HG03025 (cell line): ENCODE measurements at regions not wholly inside any gene's neighbourhood (a gene's known extent, or its start where the extent isn't known, plus 50 kb on each side); places are given as distances from the start of the nearest gene placed in this dataset.

Experiments
- ATAC-seq: cut with Tn5 transposase; IDR thresholded peaks from one replicate; pipeline ENCODE4 v1.9.1; 2021; ENCODE audit warnings: mild to moderate bottlenecking, moderate library complexity; ENCODE audit not compliant: unreplicated experiment, low FRiP score

DNA sequence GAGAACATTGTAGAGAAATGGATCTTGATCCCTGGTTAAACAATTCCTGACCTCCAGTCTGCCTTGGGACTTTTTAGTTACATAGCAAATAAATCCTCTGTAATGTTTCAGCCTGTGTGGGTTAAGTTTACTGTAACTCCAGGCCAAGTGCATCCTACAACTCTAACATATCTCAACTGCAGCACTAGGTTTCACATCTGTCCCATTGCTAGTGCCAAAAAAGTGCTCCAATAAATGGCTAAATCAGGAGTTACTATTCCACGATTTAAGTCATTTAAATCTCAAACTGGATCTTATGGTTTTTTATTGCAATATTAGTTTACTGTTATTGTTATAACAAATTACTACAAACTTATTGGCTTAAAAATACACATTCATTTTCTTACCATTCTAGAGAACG is 479.6 kb downstream of the GPAM start:
- no peak for ATAC-seq

DNA sequence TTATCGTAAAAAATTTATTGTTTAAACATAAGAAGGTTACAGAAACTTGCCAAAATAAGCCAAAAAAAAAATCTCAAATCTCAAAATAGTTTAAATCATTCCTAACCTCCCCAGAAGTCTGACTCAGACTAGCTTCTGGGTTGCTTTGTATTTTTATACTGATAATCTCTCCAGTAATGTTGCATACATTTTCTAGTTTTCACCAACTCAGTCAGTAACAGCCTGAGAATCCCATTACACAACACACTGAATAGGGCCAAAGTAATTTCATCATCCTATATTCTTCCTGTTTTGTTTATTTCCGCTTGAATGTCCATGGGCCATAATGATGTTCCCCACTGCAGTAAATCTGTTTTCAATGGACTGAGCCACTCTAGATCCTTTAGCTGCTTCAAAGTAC is 478.5 kb downstream of the GPAM start:
- no peak for ATAC-seq

DNA sequence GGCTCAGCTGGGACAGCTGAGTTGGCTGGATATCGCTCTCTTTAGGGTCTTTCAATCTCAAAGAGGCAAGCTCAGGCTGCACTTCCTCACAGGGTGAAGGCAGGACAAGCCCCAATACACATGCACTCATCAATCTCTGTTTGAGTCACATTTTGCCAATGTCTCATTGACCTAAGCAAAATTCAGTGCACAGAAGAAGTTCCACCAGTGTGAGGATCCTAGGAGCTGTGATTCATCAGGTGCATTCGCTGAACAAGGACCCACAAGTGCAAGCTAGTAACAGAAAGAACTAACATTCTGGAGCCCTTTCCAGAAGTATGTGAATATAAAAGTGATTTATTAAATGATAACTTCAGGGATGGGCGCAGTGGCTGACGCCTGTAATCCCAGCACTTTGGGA is 477.2 kb downstream of the GPAM start:
- ATAC-seq: no peak

DNA sequence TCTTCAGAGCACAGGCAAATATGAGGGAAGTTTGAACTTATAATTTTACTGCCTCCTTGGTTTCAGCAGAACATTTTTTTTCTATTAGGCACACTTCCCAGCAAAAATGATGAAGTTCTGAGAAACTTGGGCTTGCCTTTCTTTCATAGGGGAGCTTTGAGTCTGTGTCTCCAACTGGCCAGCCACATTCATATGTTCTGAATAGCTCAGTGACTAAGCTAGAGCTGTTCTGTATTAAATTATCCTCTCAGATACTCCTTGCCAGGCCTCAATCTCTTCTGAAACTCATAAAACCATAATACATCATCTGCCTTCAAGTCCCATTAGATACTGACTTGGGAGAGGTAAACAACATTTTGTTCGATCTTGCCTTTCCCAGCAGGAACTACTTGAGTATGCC is 476.5 kb downstream of the GPAM start:
- ATAC-seq: no peak

DNA sequence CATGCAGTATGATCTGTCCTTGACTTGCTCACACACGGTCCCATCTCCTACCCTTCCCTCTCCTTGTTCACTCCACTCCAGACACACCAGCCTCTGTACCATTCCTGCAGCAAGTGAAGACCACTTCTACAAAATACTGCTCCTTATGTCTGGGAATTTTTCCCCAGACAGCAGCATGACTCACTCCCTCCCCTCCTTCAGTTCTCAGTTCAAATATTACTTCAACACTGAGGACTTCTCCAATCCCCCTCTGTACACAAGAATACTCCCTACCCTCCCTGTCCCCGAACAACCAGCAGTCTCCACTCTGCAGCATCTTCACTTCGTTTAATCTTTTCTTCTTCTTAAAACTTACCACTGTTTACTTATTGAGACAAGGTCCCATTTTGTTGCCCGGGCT is 474.0 kb downstream of the GPAM start:
- ATAC-seq: no peak

DNA sequence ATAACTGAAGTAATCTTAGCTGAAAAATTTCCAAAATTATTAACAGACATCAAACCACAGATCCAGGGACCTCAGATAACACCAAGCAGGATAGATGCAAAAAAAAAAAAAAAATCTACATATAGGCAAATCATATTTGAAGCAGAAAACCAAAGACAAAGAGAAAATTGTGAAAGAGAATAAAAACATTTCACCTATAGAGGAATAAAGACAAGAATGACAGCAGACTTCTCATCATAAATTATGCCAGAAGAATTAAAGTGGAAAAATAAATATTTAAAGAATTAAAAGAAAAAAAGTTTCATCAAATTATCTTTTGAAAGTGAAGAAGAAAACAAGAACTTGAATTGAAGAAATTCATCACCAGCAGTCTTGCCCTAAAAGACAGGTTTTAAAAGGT is 467.5 kb downstream of the GPAM start:
- no peak for ATAC-seq

DNA sequence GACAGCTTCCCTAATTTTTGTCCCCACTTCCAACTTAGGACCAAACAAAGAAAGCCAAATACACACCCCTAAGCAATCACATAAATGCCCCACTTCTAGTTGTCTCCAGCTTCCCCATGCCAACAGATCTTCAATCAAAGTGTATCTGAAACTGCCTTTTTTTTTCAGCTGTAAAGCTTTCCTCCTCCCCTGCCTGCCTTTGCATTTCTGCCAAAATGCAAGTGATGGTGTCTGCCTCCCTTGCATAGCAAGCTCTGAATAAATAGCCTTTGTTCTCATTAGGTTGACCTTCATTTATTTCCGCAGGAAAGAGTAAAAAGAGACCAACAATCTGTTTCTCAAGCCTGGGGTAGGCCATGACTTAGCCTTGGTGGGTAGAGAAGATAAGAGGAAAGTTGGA is 459.4 kb downstream of the GPAM start:
- no peak for ATAC-seq

DNA sequence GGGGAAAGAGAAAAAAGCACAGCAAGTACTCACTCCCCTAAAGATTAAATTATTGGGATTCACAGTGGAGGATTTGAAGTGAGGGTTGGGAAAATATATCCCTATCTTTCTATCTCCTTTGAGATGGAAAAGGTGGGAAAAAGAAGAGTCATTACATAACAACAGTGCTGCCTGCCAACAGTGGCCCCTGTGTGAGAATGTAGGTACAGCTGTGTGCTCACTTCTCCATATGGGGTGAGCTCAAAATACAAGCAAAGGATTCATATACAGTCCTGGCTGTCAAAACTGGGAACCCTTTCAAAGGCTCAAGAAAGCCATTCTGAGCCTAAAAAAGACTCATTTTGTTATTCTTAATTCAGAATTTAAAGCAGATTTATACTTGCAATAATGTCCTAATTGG is 458.5 kb downstream of the GPAM start:
- ATAC-seq: no peak

DNA sequence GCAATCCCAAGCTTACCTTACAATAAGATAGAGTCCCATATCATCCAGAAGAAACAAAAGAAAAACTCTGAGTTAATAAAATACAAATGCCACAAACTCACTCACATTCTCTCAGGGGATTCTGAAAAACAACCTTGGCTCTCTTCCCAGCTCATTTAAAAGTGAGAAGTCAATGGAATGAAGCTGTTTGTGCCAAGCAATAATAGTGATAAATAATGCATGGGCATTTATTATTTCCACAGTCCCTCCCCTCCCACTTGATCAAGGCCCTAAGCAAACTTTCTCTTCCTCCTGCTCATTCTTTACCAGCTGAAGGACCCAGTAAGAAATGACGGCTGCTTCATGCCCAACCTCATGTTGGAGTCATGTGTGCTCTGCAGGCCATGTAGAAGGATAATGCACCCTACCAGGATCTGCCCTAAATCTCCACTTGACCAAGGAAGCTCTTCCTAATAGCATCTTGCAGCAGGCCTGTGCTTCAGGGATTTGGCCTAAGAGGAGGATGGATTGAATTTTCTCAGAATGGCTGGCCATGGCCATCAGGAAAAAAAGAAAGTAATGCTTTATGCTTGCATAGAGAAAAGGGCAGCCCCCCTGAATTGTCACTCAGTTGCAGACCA is 451.3 kb downstream of the GPAM start:
- no peak for ATAC-seq

DNA sequence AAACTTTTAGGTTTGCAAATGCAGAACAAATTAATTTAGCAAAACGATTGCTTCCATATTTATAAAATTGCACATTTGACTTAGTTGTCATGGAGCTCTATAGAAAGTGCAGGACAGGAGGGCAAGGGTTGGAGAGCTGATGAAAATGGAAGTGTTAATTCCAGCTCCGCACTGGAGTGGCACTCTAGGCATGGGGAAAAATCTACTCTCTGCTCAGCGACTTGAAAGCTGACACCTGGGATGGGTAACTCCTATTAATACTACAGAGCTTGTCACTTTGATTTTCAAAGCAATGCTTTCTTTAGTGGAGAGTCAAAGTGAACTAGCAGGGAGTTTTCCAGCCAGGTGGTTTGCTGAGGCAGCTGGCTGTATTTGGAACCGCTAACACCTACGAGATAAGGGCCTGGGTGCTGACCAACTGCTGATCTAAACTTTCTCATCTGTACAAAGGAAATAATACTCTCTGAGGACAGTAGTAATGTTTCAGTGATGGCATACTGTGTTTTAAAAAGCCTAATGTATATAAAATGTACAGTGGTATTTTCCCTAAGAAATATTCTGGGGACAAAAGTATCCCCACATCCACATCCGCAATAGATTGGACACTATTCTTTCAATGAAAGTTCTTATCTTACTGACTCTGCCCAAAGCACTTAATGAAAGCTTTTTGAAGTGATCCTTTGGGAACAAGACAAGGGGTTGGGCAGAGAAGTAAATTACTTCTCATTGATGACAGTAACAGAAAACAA is 444.3 kb downstream of the GPAM start:
- ATAC-seq: no peak

DNA sequence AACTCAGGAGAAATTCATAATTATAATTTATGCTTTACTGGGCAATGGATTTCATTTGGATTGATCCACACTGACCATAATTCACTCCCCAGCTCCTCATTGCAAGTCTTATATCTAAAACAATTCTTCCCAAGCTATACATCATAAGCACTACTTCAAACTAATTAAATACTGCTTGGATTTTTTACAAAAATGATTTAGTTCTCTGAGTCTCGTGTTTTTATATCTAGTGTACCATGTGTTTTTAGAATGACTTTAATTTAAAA is 443.8 kb downstream of the GPAM start:
- no peak for ATAC-seq

DNA sequence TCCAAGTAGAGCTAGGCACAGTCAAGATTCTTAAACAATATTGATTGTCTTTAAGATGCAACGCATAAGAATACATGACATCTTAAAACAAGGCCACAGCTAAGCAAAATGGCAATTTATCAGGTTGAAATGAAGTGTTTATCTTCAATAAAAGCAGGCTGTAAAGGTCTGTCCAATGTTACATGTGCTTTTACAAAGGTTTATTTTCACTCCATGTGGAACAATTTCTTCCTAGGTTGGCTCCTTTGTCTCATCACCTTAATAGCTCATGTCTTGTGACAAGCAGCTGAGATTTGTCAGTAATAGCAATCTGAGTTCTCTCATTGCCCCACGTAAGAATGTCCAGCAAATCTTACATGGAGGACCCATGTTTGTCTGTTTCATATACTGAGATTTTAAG is 437.6 kb downstream of the GPAM start:
- ATAC-seq: no peak

DNA sequence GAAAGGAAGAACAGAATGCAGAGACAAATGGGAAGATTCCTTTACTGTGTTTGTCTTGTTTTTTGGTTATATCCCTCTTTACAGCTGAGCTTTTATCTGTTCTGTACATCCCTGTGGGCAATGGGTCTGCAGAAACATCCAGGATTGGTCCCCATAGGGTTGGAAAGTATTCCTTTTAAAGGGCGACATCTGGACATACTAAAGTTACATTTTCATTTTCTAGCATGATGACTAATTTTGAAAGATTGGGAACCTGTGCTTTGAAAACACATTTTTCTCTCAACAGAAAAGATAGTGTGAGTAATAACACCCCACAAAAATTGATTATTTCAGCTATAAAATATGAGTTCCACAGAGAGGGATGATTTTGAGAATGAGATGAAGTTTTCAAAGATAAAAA is 435.8 kb downstream of the GPAM start:
- ATAC-seq: no peak

DNA sequence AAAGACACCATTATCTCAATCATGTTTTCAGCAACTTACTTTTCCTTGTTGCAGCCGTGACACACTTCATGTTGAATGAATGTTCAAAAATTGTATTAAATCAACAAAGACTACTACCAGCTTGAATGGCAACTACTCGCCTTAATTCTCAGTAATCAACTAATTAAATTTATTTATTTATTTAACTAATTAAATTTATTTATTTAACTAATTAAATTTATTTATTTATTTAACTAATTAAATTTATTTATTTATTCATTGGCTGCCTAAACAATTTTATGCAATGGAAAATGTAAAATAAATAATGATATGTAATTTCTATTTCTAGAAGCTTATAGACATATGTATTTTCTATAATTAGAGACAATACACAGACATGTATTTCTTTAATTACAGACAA is 435.4 kb downstream of the GPAM start:
- no peak for ATAC-seq

DNA sequence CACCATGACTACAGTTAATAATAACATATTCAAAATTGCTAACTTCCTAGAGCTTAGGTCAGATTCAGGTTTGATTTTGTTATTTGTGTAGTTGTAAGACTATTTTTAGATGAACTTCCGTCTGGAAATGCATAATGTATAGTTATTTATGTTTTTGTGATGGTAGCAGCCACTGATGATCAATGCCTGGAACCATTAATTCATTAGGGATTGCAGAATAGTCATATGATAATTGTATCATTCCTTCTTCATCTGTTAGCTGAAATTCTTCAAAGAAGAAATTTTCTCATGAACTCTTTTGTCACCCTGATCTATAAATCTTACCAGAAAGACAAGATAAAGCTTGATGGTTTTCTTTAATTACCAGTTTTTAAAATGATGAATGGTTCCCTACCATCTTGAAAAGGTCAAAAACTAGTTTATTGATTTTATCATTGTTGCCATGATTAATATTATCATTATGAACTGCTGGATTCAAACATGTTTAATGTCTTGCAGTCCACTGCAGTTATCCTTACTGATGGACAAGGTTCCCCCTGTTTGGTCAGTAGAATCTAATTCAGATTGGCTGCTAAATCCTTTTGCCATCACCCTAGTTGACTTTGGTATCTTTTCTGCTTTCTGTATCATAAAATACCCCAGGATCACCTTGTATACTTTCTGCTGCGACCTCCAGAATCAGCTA is 433.3 kb downstream of the GPAM start:
- no peak for ATAC-seq

DNA sequence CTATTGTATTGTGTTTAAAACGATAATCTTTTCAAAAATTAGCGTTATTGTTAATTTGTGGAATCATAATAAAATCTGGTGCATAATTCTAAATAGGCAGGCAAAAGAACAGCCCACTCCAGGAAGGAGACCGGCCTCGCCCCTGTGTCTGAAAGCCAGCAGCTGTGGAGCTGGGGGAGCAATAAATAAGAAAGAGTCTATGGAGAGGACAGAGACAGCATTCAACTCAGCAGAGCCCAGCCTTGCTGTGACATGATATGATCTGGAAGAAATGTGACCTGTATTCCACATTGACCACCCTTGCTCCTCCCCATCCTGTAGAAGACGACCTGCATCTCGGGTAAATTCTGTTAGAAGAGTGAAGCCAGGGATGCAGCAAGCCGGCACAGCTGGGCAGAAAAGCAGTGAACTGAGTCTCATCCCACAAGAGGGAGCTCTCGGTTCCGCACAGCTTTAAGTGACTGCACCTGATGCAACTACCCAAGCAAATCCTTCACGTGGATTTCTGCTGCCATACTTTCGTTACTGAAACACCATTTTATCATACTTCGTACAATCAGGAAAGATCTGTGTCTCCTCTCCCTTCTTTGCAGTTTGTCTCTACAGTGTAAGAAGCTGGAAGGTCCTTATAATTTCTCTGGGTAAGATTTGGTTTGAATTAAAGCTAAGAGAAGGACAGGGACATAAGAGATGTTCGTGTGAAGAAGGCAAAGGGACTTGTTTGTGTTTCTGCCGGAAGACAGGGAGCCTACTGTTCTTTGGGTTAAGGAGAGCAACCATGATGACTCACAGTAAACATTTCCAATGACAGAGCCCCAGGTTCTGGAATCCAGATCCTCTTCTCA is 427.1 kb downstream of the GPAM start:
- ATAC-seq: no peak

DNA sequence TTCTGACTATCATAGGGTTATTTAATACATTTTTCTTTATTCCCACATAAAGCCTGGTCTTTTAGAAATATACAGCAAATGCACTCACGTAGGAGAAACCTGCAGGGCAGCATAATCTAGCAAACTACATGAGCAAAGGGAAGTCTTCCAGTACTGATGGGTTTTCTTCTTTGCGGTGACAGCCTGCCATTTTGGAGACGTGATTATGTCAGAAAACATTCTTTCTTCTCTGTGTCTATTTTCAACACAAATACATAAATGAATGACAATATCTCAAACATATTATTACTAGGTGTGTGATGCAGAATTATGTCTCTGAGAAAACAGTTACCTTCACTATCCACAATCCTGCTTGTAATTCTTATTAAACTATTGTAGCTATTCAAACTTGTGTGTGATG is 425.0 kb downstream of the GPAM start:
- ATAC-seq: no peak

DNA sequence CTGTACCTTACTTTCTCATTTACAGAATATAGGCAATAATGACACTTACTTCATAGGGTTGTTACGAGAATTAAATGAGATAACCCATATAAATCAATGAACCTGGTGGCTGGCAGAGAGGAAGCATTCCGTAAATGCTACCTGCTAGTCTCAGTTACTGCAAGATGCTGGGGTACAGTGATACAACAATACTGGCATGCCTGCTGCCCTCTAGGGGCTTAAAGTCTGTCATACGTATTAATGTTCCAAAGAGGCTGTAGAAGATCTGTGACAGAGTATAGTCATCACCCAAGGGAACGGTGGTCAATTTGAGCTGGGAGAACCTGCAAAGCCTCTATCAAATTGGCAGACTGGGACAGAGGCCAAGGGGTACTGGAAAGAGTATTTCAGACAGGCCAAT is 421.5 kb downstream of the GPAM start:
- ATAC-seq: no peak

DNA sequence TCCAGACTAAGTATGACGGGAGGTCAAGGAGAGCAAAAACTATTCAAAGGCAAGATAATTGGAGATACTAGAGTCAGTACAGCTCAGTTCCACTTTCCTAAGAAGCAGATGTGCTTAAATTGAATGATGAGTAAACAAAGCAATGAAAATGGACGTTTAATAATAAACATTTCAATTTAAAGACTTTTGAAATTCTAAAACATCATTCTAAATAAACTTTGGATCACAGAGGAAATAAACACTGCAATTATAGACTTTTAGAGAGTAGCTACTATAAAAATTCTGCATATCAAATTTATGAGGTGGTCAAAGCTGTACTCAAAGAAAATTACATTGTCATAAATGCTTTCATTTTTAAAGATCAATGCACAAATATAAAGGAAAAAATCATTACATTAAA is 418.3 kb downstream of the GPAM start:
- no peak for ATAC-seq

DNA sequence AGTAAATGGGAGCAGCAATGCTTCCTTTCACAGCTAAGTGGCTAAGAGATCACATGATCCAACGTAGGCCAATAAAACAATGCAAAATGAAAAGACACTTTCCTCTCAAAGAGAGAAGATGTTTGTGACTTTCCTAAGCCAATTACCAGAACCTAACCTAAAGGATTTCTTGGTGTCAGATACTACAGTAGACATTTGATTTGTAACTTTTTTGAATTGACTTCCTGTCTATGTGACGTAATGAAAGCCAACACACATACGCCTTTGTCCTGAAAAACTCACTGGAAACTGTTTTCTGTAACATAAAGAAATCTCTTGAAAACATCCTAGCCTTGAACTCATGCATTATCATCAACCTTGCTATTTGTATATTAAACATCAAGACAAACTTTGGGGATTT is 417.1 kb downstream of the GPAM start:
- no peak for ATAC-seq

DNA sequence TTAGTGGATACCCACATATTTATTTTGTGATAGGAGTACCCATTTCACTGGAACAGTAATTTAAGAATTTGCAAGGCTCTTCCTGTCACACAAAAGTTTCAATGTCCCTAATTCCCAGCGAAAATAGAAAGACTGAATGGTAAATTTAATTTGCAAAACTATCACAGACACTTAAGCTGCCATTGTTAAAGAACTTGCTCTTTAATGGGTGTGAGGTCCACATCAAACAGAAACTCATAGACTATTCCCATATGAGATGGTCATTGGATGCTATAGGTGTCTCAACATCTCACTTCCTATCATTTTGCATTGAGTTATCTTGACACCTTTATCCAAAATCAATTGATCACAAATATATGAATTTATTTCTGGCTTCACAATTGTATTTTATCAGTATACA is 415.9 kb downstream of the GPAM start:
- ATAC-seq: no peak
